Left ventricle myocardium superior (tissue), 1 donor: ENCODE measurements at regions not wholly inside any gene's neighbourhood (a gene's known extent, or its start where the extent isn't known, plus 50 kb on each side); places are given as distances from the start of the nearest gene placed in this dataset.
"Not testable (repeated sequence)": the region's sequence is repeated elsewhere in the genome, so short reads cannot be mapped to it uniquely, and the experiment has no call there.

ENCODE experiments used
- ATAC-seq: fragments of 200-7000 bp; cut with Tn5 transposase; one replicate; pipeline ENCODE4 v1.9.1; 2020; ENCODE audit warnings: mild to moderate bottlenecking, moderate library complexity
- DNase-seq: peaks from one replicate; pipeline ENCODE4 v3.0.0-alpha.2; 2020
- intact Hi-C: fragments of 100-400 bp; cut with micrococcal nuclease; formaldehyde crosslinking; loops from one replicate; pipeline ENCODE4 v1.11.0; 2022
- donor health status: DM: no; HTN: yes; CAD: no; lungs with severe emphysema.

GRCh38 chr3:157610876-157611535, 107.8 kb upstream of the VEPH1 start:
- ATAC-seq (no peak), DNase-seq (no peak)
- intact Hi-C loops: no loop called here

GRCh38 chr3:157607826-157608405, 104.7 kb upstream of the VEPH1 start:
- ATAC-seq (no peak), DNase-seq (no peak)
- intact Hi-C loops: no loop called here

DNA sequence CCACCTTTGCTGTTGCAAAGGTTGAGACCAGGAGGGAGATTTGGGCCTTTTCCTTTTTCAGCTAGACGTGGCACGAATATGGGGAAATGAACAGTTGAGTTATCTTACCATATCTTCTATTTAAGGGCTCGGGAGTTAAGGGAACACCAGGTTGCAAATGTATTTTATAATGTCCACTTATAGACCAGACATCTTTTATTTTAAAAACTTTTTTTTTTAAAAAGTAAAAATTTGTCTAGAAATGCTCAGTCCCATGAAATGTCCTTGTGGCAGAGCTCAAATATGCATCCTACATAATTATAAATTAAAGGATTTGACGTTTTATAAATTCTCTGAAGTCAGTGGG, 103.6 kb upstream of the VEPH1 start:
- no peak for DNase-seq
- intact Hi-C loops: no loop called here
- ATAC-seq: no peak

DNA sequence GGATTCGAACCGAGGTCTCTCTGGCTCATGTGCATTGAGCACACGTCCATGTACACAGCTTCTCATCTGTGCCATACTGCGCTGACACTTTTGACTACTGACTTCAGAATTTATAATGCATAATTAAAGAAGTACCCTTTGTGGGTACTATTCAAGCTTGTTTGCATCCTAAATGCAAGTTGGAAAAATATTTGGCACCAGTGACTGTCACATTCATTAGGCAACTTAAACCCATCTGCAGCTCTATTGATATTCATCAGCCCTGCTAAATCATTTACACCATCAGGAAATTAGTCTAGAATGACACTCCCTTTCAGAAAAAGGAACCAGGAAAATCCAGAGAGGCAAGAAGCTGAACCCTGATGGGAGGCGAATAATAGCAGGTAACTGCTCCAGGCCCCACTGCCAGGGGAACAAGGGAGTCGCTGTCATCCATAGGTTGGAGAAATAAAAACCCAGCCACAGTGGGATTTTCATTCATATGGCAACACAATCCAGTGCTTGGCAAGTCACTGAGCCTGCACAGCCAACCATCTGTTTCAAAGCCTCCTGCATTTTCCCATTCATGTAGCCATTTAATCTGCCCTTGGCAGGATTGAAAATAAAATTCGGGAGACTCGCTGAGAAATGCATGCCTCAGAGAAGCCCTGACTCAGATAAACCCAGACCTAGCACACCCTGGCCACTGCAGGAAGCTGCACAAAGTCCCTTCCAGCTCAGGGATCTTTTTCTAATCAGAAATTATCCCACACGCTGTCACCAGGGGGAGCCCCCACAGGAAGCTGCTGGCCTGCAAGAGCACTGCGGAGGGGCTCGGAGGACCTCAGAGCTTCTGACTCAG, 103.0 kb upstream of the VEPH1 start:
- intact Hi-C loops: no loop called here
- ATAC-seq: peak; percentile 81
- peak; percentile 58 for DNase-seq

DNA sequence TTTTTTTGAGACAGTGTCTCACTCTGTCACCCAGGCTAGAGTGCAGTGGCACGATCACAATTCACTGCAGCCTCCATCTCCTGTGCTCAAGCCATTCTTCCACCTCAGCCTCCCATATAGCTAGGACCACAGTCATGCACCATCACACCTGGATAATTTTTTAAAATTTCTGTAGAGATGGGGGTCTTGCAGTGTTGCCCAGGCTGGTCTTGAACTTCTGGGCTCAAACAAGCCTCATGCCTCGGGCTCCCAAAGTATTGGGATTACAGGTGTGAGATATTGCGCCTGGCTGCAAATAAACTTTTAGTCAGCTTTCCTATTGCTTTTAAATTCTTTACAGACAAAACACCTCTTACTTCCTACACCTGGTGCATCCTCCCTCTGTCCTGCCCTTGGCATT, 102.1 kb upstream of the VEPH1 start:
- DNase-seq (no peak), ATAC-seq (no peak)
- intact Hi-C loops: no loop called here

GRCh38 chr3:157602424-157602823, 99.2 kb upstream of the VEPH1 start:
- DNase-seq (no peak), ATAC-seq (no peak)
- intact Hi-C loops: no loop called here

GRCh38 chr3:157595259-157595658, 92.0 kb upstream of the VEPH1 start:
- no peak for DNase-seq
- intact Hi-C loops: no loop called here

GRCh38 chr3:157594413-157594812, 91.2 kb upstream of the VEPH1 start:
- peak; percentile 95 for ATAC-seq
- intact Hi-C loops: no loop called here
- no peak for DNase-seq

More at GRCh38 chr3:157595259-157595658, 92.0 kb upstream of the VEPH1 start:
- ATAC-seq: no peak

- no peak for DNase-seq
- intact Hi-C loops: no loop called here
- ATAC-seq: no peak
Observed at GRCh38 chr3:157592769-157593168, 89.6 kb upstream of the VEPH1 start.

DNA sequence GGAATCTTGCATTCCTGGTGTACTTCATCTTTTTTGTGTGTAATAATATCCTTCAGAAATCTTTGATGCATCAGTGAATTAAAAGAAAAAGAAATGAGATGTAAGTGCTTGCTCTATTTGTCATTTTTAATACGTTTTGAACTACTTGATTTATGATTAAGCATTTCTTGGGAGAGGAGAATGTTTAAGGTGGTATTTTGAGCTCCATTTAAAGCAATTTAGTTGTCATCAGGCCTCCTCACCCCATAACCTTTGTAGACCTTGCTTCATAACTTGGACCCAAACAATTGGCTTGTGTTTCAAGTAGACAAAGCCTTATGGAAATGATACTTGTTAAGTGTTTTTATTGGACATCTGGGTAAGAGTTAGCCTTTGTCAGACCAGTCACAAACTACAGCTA, 87.1 kb upstream of the VEPH1 start:
- no peak for ATAC-seq
- DNase-seq: no peak
- intact Hi-C loops: no loop called here

GRCh38 chr3:157589211-157589610, 86.0 kb upstream of the VEPH1 start:
- intact Hi-C loops: no loop called here
- ATAC-seq: no peak

DNA sequence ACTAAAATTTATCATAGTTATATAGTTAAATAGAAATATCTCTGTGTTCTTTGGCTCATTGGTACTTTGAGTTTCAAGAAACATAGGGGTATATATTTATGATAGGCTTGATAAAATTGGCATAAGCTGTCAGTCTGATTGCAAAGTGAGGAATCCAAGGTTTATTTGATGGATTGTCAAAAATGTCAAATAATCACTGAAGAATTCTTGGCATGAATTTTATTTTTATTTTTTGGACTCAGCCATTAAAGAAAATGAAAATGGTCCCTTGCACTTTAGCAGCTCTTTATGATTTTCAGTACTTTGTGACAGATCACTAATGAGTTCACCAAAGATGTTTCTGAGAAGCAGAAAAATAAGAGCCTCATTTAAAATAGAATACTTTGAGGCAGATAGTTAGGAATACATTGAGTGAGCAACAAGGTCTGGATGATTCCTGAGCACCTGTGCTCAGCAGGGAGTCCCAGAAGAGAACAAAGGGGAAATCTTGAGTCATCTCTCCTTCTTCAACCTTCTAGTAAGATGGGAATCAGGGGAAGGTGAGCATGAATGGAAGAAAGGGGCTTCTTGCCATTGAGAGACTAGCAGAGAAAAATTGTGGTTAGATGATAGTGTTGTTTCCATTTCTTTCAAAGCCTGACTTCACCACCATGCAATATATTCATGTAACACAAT, 85.3 kb upstream of the VEPH1 start:
- intact Hi-C loops: no loop called here
- DNase-seq (no peak), ATAC-seq (no peak)

More at GRCh38 chr3:157589211-157589610, 86.0 kb upstream of the VEPH1 start:
- no peak for DNase-seq

GRCh38 chr3:157586293-157586692, 83.1 kb upstream of the VEPH1 start:
- intact Hi-C loops: no loop called here
- ATAC-seq: no peak
- no peak for DNase-seq

DNA sequence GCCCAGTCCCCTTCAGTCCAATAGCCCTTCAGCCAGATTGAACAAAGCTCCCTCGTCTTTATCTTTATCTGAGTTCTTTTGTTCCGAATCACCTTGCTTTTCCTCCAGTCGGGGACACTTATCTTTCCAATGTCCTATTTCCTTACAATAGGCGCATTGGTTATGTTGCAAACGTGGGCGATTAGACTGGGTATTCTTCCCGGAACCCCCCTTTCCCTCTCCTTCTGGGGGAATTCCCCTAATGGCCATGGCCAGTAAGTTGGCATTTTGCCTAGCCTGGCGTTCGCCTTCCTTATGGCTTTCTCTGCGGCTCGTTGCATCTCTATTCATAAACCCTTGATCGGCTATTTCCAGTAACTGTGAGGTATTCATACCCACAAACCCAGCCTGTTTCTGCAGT, 82.2 kb upstream of the VEPH1 start:
- DNase-seq (no peak), ATAC-seq (no peak)
- intact Hi-C loops: no loop called here

GRCh38 chr3:157582637-157582973, 79.4 kb upstream of the VEPH1 start:
- intact Hi-C loops: no loop called here
- DNase-seq (no peak), ATAC-seq (no peak)

GRCh38 chr3:157581956-157582636, 78.9 kb upstream of the VEPH1 start:
- intact Hi-C loops, ATAC-seq, DNase-seq: not testable (repeated sequence)

DNA sequence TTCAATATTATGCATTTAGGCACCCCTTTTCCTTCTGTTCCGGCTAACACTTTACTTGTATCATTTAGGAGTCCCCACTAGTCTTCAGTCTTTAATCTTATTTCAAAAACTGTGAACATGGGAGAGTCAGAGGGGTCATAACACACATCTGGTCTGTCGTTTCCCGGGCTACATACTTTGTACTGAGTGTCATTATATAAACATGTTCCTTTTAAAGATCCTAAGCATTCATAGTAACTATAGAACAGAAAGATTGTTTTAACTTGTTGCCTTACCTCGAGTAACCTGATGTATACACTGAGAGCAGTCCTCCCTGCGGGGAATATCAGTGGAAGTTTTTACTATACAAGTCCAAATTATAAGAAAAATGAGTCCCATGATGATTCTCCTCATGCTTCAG, 78.2 kb upstream of the VEPH1 start:
- DNase-seq: no peak
- ATAC-seq: no peak
- intact Hi-C loops: no loop called here

GRCh38 chr3:157578181-157578580, 75.0 kb upstream of the VEPH1 start:
- ATAC-seq (no peak), DNase-seq (no peak)
- intact Hi-C loops: no loop called here

- intact Hi-C loops: loop anchor here (5.0 kb wide), 1 partner anchor 42 kb away; no protein-coding TSS in a partner anchor
- no peak for DNase-seq
- ATAC-seq: no peak
Observed at GRCh38 chr3:157574531-157574930, 71.3 kb upstream of the VEPH1 start.
